Stimulated activated naive B cell treated with anti-CD40 and anti-IgM and Interleukin-4, amounts not matched to agents 10 μg/mL and 1 μg/mL and 100 μg/mL, for 72 hours (primary cell): ENCODE measurements at regions not wholly inside any gene's neighbourhood (a gene's known extent, or its start where the extent isn't known, plus 50 kb on each side); places are given as distances from the start of the nearest gene placed in this dataset.
"Not testable (repeated sequence)": the region's sequence is repeated elsewhere in the genome, so short reads cannot be mapped to it uniquely, and the experiment has no call there.

Experiments used
- ATAC-seq, 2 donors: fragments of 150-1000 bp; cut with Tn5 transposase; replicated peaks; 2 replicates each; pipeline ENCODE4 v1.10.0; 2021; ENCODE audit warnings: moderate library complexity in 1 of 2
- DNase-seq: peaks from one replicate; pipeline ENCODE4 v3.0.0; 2021
- H3K27ac Mint-ChIP-seq: one replicate; pipeline ENCODE4 v1.8.0; 2022; ENCODE audit warnings: mild to moderate bottlenecking, mixed read lengths
- H3K27me3 Mint-ChIP-seq, 2 donors: one replicate each; pipeline ENCODE4 v1.8.0; 2022; ENCODE audit warnings: mixed read lengths in 2 of 2
- H3K36me3 Mint-ChIP-seq, 2 donors: one replicate each; pipeline ENCODE4 v1.8.0; 2022; ENCODE audit warnings: mixed read lengths in 2 of 2, mild to moderate bottlenecking in 1 of 2
- H3K4me1 Mint-ChIP-seq, 2 donors: one replicate each; pipeline ENCODE4 v1.8.0; 2022; ENCODE audit warnings: mixed read lengths in 2 of 2, mild to moderate bottlenecking in 1 of 2
- H3K4me3 Mint-ChIP-seq, 2 donors: one replicate each; pipeline ENCODE4 v1.8.0; 2022; ENCODE audit warnings: mild to moderate bottlenecking in 2 of 2, mixed read lengths in 2 of 2, moderate library complexity in 1 of 2
- H3K9me3 Mint-ChIP-seq, 2 donors: one replicate each; pipeline ENCODE4 v1.8.0; 2022; ENCODE audit warnings: mixed read lengths in 2 of 2, mild to moderate bottlenecking in 1 of 2

DNA sequence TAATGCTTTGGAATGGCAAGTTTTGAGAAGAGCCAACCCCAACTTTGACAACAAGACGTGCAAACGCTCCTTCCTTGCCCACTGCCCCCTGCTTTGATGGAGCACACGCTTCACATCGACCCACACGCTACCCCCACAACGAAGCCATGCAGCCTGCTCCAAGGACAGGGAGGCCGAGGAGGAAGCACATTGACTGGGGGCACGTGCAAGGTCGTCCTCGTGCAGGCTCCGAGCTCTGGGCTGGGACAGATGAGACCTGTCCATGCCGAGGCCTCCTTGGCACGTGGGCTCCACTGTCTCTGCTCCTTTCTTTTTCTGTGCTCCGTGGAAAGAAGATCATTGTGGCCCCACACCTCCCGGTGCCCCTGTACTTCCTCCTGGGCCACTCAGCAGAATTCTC is 309.0 kb downstream of the TEX29 start:
- Mint-ChIP-seq H3K9me3 (peaks cover 0 to 1% of the 10 kb centered on the region in 2 donors), H3K4me3 (no peak overlapping the region), H3K27ac (no peak overlapping the region), H3K4me1 (no peaks in the 10 kb centered on the region), H3K27me3 (no peaks in the 10 kb centered on the region), H3K36me3 (peaks cover 0 to 1% of the 10 kb centered on the region in 2 donors)
- ATAC-seq: no peak
- DNase-seq: no peak

DNA sequence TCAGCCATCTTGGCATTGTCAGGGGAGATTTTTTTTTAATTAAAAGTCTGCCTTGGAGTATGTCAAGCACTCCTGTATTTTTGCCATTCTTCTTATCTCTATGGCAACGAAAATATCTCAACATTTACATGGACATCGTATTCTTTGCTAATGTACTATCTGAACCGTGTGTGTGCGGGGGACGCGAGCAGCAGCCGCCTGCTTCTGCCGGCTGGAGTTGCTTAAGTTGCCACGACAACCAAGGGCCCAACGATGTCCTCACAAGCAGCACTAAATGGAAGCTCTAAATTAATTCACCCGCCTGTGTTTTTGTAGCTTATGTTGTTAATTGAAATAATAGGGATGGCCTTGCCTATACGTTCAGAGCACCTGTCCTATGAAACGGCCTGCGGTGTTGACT is 309.5 kb downstream of the TEX29 start:
- ATAC-seq (no peak), DNase-seq (no peak)
- peaks cover 0 to 1% of the 10 kb centered on the region in 2 donors for H3K9me3 Mint-ChIP-seq
- H3K36me3 Mint-ChIP-seq: peaks cover 0 to 1% of the 10 kb centered on the region in 2 donors
- no peak overlapping the region for H3K4me3 Mint-ChIP-seq
- no peaks in the 10 kb centered on the region for H3K27me3 Mint-ChIP-seq
- no peak overlapping the region for H3K27ac Mint-ChIP-seq
- no peaks in the 10 kb centered on the region for H3K4me1 Mint-ChIP-seq

DNA sequence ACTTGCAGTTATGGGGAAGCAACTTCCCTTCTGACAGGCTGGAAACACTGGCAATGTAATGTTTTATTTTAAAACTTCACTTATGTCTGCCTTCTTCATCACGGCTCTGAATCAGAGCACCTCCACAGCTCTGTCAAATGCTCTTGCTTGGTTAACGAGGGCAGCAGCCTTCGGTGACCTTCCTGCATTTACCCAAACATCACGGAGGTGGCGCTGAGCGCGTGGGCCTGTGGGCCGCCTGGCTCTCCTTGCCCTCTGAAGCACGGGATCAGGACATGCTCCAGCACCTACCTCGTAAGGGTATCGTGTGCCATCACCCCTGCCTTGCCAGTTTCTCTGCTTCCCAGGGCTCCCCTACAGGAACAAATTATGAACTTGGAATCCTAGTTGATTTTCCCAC is 310.0 kb downstream of the TEX29 start:
- no peak for ATAC-seq

DNA sequence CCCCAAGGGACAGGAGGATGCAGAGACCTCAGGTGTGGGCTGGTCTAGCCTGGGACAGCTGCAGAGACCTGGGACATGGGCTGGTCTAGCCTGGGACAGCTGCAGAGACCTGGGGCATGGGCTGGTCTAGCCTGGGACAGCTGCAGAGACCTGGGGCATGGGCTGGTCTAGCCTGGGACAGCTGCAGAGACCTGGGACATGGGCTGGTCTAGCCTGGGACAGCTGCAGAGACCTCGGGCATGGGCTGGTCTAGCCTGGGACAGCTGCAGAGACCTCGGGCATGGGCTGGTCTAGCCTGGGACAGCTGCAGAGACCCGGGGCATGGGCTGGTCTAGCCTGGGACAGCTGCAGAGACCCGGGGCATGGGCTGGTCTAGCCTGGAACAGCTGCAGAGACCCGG is 310.8 kb downstream of the TEX29 start:
- H3K36me3 Mint-ChIP-seq, H3K9me3 Mint-ChIP-seq, ATAC-seq, H3K4me3 Mint-ChIP-seq, H3K4me1 Mint-ChIP-seq, H3K27me3 Mint-ChIP-seq, DNase-seq, H3K27ac Mint-ChIP-seq: not testable (repeated sequence)

More for the DNA sequence above, 310.0 kb downstream of the TEX29 start:
- Mint-ChIP-seq H3K4me3 (no peak overlapping the region), H3K27ac (no peak overlapping the region), H3K9me3 (peaks cover 0 to 1% of the 10 kb centered on the region in 2 donors), H3K4me1 (no peaks in the 10 kb centered on the region), H3K36me3 (peaks cover 0 to 1% of the 10 kb centered on the region in 2 donors), H3K27me3 (no peaks in the 10 kb centered on the region)
- no peak for DNase-seq

DNA sequence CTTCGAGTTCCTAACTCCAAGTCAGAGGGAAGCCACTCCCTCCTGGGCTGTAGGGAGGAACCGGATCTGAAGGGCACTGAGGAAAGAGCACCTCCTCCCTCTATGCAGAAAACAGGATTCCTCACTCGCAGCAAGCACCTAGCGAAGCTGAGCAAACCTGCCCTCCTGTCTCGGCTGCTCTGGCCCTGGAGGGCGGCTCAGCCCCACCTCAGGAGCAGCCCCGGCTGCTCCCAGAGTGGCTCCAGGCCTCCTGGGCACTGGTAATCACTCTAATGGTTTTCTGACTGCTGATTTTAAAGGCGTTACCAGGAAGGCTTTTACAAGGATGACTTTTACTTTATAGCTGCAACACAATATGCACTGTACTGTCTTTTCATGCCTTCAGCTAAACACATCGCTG is 312.5 kb downstream of the TEX29 start:
- Mint-ChIP-seq H3K4me1 (no peaks in the 10 kb centered on the region), H3K4me3 (no peak overlapping the region), H3K27me3 (no peaks in the 10 kb centered on the region)

DNA sequence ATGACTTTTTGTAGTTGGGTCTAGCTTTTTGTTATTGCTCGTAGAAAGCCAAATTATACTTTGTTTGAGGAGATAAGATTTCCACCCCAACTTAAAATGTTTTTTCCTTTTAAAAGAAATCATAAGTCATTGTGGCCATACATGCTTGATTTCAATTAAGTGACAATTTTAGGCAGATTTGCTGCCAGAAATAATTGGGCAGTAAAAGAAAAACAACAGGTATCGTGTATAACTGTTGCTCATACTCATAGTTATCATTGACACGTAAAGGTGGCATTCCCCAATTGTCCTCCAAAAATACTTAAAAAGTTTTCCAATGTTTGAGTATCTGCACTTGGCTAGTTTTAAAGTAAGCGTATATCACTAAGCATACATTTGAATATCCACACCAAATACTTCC is 313.0 kb downstream of the TEX29 start:
- peaks cover 0 to 1% of the 10 kb centered on the region in 2 donors for H3K36me3 Mint-ChIP-seq
- ATAC-seq: no peak
- H3K27ac Mint-ChIP-seq: no peak overlapping the region
- no peak overlapping the region for H3K4me3 Mint-ChIP-seq
- no peaks in the 10 kb centered on the region for H3K4me1 Mint-ChIP-seq
- H3K27me3 Mint-ChIP-seq: no peaks in the 10 kb centered on the region
- DNase-seq: no peak
- peaks cover 0 to 3% of the 10 kb centered on the region in 2 donors for H3K9me3 Mint-ChIP-seq

More for the DNA sequence above, 312.5 kb downstream of the TEX29 start:
- DNase-seq (no peak), ATAC-seq (no peak)
- Mint-ChIP-seq H3K27ac (no peak overlapping the region), H3K9me3 (peaks cover 0 to 3% of the 10 kb centered on the region in 2 donors), H3K36me3 (peaks cover 0 to 1% of the 10 kb centered on the region in 2 donors)

DNA sequence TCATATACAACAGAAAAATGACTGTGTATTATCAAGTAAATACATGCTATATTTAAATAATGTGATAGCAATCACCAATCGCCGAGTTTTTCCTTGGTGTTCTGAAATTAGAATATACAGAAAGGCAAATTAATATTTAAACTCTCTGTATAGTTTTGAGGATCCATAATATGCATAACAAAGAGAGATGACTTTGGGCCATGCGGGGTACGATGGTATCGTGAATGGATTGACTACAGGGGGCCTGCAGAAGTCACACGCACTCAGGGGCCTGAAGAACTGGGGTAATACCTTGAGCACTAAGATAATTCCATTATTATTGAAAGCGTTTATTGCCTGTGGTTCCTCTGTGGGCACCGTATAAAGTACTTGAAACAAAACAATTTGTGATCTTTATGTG is 314.0 kb downstream of the TEX29 start:
- no peak overlapping the region for H3K4me3 Mint-ChIP-seq
- H3K4me1 Mint-ChIP-seq: no peaks in the 10 kb centered on the region
- peaks cover 0 to 1% of the 10 kb centered on the region in 2 donors for H3K36me3 Mint-ChIP-seq
- H3K27me3 Mint-ChIP-seq: no peaks in the 10 kb centered on the region
- DNase-seq (no peak), ATAC-seq (no peak)
- peaks cover 0 to 3% of the 10 kb centered on the region in 2 donors for H3K9me3 Mint-ChIP-seq
- H3K27ac Mint-ChIP-seq: no peak overlapping the region

DNA sequence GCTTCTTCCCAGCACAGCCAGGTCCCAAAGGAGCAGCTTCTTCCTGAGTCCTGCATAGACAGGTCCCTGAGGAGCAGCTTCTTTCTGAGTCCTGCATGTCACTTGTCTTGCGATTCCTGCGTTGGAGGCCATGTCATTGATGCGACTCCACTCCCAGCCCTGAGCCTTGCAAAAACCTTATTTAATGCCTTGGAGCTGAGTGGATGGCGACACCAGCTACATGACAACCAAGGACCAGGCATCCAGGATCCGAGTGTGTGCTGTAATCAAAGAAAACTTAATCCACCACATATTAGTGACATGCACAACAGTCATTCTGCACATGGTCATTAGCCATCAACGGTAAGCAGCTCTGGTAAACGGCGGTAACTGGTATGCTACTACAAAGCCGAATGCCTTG is 315.8 kb downstream of the TEX29 start:
- H3K36me3 Mint-ChIP-seq: no peaks in the 10 kb centered on the region
- ATAC-seq (no peak), DNase-seq (no peak)
- no peaks in the 10 kb centered on the region for H3K4me1 Mint-ChIP-seq
- H3K9me3 Mint-ChIP-seq: peaks cover 0 to 2% of the 10 kb centered on the region in 2 donors
- H3K27ac Mint-ChIP-seq: no peak overlapping the region
- no peaks in the 10 kb centered on the region for H3K27me3 Mint-ChIP-seq
- no peak overlapping the region for H3K4me3 Mint-ChIP-seq

DNA sequence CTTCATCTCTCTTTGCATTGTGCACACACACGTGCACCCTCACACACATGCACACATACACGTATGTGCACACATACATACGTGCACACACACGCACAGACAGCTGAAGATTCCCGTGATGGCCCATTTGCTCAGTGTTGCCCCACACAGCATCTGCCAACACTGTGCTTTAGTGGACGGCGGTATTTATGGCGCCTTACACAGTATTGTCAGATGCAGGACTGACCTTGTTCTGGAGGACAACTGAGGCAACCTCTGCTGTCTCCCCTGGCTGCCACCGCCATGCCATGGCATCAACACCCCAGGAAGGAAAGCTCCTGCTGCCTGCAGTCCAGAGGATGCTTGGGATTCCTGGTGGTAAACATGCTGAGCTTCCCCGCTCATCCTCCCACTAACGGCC is 316.4 kb downstream of the TEX29 start:
- Mint-ChIP-seq H3K9me3 (peaks cover 0 to 2% of the 10 kb centered on the region in 2 donors), H3K36me3 (no peaks in the 10 kb centered on the region), H3K27me3 (no peaks in the 10 kb centered on the region), H3K27ac (no peak overlapping the region), H3K4me3 (no peak overlapping the region), H3K4me1 (no peaks in the 10 kb centered on the region)
- DNase-seq (no peak), ATAC-seq (no peak)

DNA sequence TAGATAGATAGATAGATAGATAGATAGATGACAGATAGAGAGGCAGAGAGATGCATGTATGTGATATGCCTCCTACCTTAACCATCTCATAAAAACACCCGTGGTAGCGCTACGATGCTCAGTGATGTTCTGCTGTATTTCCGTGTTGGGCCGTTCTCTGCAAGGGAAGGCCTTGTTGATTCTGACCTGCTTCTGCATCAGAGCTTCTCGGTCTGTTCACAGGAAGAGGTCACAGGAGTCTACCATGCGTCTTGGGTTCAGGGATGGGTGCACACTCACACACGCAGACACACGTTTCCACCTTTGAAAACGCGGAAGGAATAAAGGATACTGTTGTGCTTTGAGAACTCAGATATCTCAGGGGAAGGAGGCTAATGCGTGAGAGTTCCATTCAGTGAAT is 316.9 kb downstream of the TEX29 start:
- no peak for DNase-seq
- H3K27me3 Mint-ChIP-seq: no peaks in the 10 kb centered on the region
- H3K4me1 Mint-ChIP-seq: no peaks in the 10 kb centered on the region
- H3K36me3 Mint-ChIP-seq: no peaks in the 10 kb centered on the region
- H3K4me3 Mint-ChIP-seq: no peak overlapping the region
- ATAC-seq: no peak
- peaks cover 0 to 2% of the 10 kb centered on the region in 2 donors for H3K9me3 Mint-ChIP-seq
- no peak overlapping the region for H3K27ac Mint-ChIP-seq

DNA sequence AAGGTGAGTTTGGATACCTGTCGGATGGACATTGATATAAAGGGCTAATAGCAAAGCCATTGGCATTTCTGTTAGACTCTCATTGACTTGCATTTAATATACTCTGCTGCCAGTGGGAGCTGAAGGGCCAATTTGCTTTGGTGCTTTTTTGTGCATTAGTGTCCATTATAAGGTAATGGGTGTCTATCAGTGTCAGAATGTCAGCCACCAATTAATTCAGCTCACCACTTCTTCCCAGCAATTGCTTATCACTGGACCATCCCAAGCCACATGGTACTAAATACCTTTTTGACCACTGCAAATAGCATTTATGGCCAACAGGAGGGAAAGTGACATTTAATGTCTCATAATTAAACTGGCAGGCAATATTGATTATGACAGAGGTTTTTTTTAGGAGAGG is 317.8 kb downstream of the TEX29 start:
- DNase-seq: no peak
- H3K4me3 Mint-ChIP-seq: no peak overlapping the region
- H3K36me3 Mint-ChIP-seq: no peaks in the 10 kb centered on the region
- no peak overlapping the region for H3K27ac Mint-ChIP-seq
- H3K4me1 Mint-ChIP-seq: no peaks in the 10 kb centered on the region
- peaks cover 0 to 2% of the 10 kb centered on the region in 2 donors for H3K9me3 Mint-ChIP-seq
- H3K27me3 Mint-ChIP-seq: no peaks in the 10 kb centered on the region
- no peak for ATAC-seq

DNA sequence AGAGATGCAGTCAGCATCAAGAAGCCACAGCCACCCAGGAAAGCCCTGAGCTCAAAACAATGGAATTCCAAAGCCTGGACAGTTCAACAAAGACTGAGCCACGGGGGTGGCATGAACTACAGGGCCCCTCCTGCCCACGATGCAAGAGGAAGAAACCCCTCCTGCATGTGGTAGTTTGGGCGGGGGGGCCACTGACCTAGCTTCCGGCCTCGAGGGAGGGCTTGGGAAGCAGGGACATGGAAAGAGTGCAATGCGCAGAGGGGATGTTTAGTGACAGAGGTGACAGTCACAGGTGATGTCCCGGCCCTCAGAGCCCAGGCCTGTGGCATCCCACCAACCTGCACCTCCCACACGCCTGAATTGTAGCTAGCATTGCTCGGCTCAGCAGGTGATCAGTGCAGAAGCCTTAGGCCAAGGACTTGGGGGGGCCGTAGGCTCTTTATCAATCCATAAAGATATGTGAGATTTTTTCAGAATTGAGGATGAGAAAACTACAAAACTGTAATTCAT is 318.8 kb downstream of the TEX29 start:
- Mint-ChIP-seq H3K27ac (no peak overlapping the region), H3K4me3 (no peak overlapping the region), H3K36me3 (no peaks in the 10 kb centered on the region), H3K4me1 (no peaks in the 10 kb centered on the region), H3K27me3 (no peaks in the 10 kb centered on the region), H3K9me3 (peaks cover 0 to 2% of the 10 kb centered on the region in 2 donors)
- no peak for DNase-seq
- ATAC-seq: no peak

DNA sequence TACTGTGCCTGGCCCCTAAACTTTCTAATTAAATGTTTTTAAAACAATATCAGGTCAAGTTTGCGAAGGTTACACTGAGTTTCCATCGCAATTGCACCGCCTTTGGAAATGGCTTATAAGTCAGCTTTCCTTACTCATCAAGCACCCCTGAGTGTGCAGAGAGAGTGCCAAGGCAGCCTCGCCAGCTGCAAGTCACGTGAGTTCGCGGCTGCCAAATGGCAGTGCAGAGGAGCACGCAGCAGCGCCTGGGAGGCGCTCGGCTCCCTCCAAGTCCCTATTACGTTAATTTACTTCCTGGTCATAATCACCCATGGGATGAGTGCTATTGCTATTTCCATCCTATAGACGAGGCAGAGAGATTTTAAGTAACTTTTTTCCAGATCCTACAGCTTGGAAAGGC is 319.6 kb downstream of the TEX29 start:
- Mint-ChIP-seq H3K36me3 (no peaks in the 10 kb centered on the region), H3K27me3 (no peaks in the 10 kb centered on the region), H3K9me3 (peaks cover 0 to 2% of the 10 kb centered on the region in 2 donors), H3K4me1 (no peaks in the 10 kb centered on the region), H3K27ac (no peak overlapping the region), H3K4me3 (no peak overlapping the region)
- ATAC-seq: no peak
- no peak for DNase-seq

DNA sequence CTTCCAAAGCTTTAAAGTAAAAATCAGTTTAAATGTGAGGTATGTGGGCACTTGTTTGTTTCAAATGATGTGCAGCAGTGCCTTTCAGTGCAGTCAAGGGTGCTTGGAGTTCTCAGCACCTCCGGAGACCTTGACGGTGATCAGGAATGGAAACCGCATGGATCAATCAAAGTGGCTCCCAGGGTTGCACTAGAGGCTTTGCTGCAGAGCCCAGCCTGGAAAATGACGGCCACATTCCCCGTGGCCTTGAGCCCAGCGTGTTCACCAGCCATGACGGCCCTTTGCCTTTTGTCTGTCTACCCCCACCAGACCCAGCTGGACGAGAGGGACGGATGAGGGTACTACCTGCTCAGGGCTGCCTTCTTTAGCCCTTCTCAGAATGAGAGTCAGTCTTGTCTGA is 320.0 kb downstream of the TEX29 start:
- DNase-seq (no peak), ATAC-seq (no peak)
- H3K27me3 Mint-ChIP-seq: peaks cover 0 to 2% of the 10 kb centered on the region in 2 donors
- peaks cover 0 to 2% of the 10 kb centered on the region in 2 donors for H3K9me3 Mint-ChIP-seq
- no peaks in the 10 kb centered on the region for H3K4me1 Mint-ChIP-seq
- no peak overlapping the region for H3K27ac Mint-ChIP-seq
- H3K36me3 Mint-ChIP-seq: no peaks in the 10 kb centered on the region
- no peak overlapping the region for H3K4me3 Mint-ChIP-seq

DNA sequence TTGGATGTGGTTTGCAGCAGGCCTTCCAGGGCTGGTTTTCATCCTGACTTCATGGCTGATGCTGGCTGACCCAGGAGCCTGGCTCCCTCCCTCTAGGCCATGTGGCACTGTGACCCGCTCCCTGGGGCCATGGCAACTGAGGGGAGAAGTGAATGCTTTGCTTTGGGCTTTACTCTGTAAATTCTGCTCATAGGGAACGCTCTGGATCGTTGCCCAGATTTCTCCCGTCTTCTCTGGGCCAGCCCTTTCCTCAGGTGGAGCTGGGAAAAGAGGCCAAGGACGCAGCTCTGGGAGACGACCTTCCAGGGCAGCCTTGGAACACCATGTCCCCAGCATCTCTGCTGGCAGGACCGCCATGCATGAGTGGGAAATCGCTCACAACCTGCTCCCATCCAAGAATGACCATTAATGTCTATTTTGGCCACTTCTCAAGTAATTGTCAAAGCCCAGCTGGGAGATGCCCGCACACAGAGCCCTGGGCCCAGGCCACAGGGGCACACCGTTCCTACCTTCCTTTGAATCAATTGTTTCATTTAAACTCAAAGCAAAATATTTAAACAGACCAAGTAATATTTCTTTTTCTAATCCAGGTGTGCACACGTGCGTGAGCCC is 321.8 kb downstream of the TEX29 start:
- Mint-ChIP-seq H3K4me1 (no peaks in the 10 kb centered on the region), H3K27me3 (peaks cover 0 to 3% of the 10 kb centered on the region in 2 donors), H3K4me3 (no peak overlapping the region), H3K27ac (no peak overlapping the region), H3K36me3 (no peaks in the 10 kb centered on the region), H3K9me3 (no peaks in the 10 kb centered on the region)
- ATAC-seq (no peak), DNase-seq (no peak)
